ENCODE measurements at regions not wholly inside any gene's neighbourhood (a gene's known extent, or its start where the extent isn't known, plus 50 kb on each side); places are given as distances from the start of the nearest gene placed in this dataset.
"Not testable (repeated sequence)": the region's sequence is repeated elsewhere in the genome, so short reads cannot be mapped to it uniquely, and the experiment has no call there.

DNA sequence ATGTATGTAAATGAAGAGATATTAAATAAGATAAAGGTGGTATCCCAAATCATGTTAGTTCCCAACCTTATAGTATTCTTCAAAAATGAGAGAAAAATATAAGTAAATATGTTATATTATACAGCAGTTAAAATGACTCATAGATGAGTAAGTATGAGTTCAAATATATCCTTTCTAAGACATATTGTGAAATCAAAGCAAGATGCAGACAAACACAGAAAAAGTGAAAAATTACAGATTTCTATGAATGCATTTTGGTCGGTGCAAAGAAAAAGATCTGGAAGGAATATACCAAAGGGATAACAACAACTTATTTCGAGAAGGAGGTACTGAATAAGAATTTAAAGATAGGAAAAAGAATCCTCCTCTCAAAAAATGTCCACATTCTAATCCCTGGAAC is 181.2 kb upstream of the TTC14 start:
- DNase-seq: no peak
- no peak overlapping the region for H3K27ac ChIP-seq

DNA sequence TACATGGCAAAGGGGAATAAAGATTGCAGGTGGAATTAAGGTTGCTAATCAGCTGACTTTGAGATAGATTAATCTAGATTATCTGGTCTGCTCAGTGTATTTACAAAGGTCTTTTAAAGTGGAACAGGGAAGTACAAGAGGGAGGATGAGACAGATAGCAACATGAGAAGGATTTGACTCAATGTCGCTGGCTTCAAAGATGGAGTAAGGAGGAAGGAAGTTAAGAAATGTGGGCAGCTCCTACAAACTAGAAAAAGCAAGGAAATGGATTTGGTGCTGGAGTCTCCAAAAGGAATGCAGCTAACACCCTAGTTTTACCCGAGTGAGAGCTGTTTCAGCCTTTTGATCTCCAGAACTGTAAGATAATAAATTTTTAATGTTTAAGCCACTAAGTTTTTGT is 180.7 kb upstream of the TTC14 start:
- Histone ChIP-seq H3K27me3 (no peaks in the 10 kb centered on the region), H3K27ac (no peak overlapping the region), H3K36me3 (no peaks in the 10 kb centered on the region), H3K4me1 (no peaks in the 10 kb centered on the region), H3K9me3 (no peaks in the 10 kb centered on the region), H3K4me3 (no peak overlapping the region)
- no peak for DNase-seq
- TF ChIP-seq, protein P1, sequence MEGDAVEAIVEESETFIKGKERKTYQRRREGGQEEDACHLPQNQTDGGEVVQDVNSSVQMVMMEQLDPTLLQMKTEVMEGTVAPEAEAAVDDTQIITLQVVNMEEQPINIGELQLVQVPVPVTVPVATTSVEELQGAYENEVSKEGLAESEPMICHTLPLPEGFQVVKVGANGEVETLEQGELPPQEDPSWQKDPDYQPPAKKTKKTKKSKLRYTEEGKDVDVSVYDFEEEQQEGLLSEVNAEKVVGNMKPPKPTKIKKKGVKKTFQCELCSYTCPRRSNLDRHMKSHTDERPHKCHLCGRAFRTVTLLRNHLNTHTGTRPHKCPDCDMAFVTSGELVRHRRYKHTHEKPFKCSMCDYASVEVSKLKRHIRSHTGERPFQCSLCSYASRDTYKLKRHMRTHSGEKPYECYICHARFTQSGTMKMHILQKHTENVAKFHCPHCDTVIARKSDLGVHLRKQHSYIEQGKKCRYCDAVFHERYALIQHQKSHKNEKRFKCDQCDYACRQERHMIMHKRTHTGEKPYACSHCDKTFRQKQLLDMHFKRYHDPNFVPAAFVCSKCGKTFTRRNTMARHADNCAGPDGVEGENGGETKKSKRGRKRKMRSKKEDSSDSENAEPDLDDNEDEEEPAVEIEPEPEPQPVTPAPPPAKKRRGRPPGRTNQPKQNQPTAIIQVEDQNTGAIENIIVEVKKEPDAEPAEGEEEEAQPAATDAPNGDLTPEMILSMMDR (IDR thresholded peaks at IDR 0.05): no peak
- intact Hi-C loops (cut with DNase I; ENCODE audit: low total_unique reads): no loop called here

More for the DNA sequence above, 181.2 kb upstream of the TTC14 start:
- TF ChIP-seq, protein P1 (IDR thresholded peaks at IDR 0.05): no peak
- Histone ChIP-seq H3K27me3 (no peaks in the 10 kb centered on the region), H3K9me3 (no peaks in the 10 kb centered on the region), H3K4me1 (no peaks in the 10 kb centered on the region), H3K36me3 (no peaks in the 10 kb centered on the region), H3K4me3 (no peak overlapping the region)
- intact Hi-C loops (cut with DNase I; ENCODE audit: low total_unique reads): no loop called here

DNA sequence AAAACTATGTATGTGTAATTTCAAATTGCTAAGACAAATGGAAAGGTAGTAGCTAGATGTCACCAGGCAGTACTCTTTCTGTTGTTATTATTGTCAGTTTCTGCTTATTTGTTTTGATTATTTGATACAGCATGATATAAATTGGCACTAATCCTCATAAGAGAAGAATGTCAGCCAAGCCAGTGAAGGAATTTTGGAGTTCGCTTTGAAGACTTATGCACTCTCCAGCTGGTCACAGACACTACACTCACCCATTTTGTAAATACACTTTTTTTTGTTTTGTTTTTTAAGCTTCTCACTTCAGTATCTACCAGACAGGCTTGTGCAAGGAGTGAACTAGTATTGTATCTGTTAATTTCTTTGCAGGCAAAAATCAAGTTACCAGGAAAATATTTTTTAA is 180.2 kb upstream of the TTC14 start:
- DNase-seq: no peak
- Histone ChIP-seq H3K27ac (no peak overlapping the region), H3K4me1 (no peaks in the 10 kb centered on the region), H3K9me3 (no peaks in the 10 kb centered on the region), H3K4me3 (no peak overlapping the region), H3K27me3 (no peaks in the 10 kb centered on the region), H3K36me3 (no peaks in the 10 kb centered on the region)
- intact Hi-C loops (cut with DNase I; ENCODE audit: low total_unique reads): no loop called here
- TF ChIP-seq, protein P1 (IDR thresholded peaks at IDR 0.05): no peak

DNA sequence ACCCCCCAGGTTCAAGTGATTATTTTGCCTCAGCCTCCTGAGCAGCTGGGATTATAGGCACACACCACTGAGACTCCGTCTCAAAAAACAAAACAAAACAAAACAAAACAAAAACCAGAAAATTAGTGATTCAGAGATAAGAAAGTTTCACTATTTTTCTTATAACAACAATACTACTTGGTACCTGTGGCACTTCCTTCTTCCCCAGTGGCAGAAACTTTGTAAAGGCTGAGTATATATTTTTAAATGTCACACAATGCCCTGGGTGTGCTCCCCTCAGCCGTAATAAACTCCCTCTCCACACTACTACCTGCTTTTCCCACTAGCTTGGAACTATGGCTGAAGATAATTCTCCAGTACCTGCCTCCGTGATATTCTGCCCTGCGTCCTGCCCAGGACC is 177.7 kb upstream of the TTC14 start:
- H3K27ac ChIP-seq; intact Hi-C loops (cut with DNase I; ENCODE audit: low total_unique reads); H3K4me1 ChIP-seq; H3K27me3 ChIP-seq; H3K4me3 ChIP-seq; H3K36me3 ChIP-seq; H3K9me3 ChIP-seq; DNase-seq: not testable (repeated sequence)

DNA sequence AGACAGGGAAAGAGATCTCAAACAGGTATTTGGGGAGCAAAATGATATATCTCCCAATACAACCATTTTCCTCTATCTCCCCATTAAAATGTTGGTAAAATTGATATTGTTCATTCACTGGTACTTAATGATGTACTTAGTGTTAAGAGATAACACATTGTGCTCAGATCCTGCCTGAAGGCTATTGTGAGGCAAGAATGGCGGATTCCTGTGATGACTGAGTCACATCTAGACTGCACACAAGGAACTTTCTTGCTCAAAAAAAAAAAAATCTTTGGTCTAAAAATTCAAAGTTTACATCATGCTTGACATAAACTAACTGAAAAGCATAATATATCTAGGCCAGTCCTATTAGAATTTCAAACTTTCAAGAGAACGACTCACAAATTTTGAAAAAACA is 171.1 kb upstream of the TTC14 start:
- no peak for DNase-seq
- no peak overlapping the region for H3K27ac ChIP-seq
- no peaks in the 10 kb centered on the region for H3K9me3 ChIP-seq
- intact Hi-C loops (cut with DNase I; ENCODE audit: low total_unique reads): no loop called here
- H3K27me3 ChIP-seq: no peaks in the 10 kb centered on the region
- no peaks in the 10 kb centered on the region for H3K36me3 ChIP-seq
- TF ChIP-seq, protein P1 (IDR thresholded peaks at IDR 0.05): no peak
- H3K4me3 ChIP-seq: no peak overlapping the region
- no peaks in the 10 kb centered on the region for H3K4me1 ChIP-seq

DNA sequence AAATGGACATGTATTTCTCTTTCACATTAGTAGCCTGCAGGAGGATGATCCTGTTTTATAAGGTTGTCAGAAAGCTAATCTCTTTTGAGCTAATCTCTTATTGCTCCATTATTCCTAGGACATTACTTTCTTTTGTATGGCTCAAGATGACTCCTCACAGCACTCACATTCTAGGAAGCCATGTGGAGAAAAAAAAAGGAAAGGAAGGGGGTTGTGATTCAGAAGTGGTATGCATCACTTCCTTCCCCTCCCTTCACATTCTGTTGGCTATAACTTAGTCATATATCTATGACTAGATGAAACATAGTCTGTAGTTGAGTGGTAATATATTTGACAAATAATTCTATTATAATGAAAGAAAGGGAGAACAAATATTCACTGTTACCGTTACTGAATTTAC is 168.8 kb upstream of the TTC14 start:
- Histone ChIP-seq H3K27me3 (no peaks in the 10 kb centered on the region), H3K36me3 (no peaks in the 10 kb centered on the region), H3K4me3 (no peak overlapping the region), H3K4me1 (no peaks in the 10 kb centered on the region), H3K27ac (no peak overlapping the region), H3K9me3 (no peaks in the 10 kb centered on the region)
- DNase-seq: no peak
- intact Hi-C loops (cut with DNase I; ENCODE audit: low total_unique reads): no loop called here
- TF ChIP-seq, protein P1 (IDR thresholded peaks at IDR 0.05): no peak

Data from tibial artery (tissue), 4 donors.